ENCODE measurements at regions not wholly inside any gene's neighbourhood (a gene's known extent, or its start where the extent isn't known, plus 50 kb on each side); places are given as distances from the start of the nearest gene placed in this dataset.

GRCh38 chr2:217656316-217656715, 346.5 kb downstream of the TNS1 start:
- ChIA-PET CTCF (no interaction called here), POLR2A (no interaction called here)
- Mint-ChIP-seq H3K4me1 (no peaks in the 10 kb centered on the region), H3K36me3 (ENCODE audit: low read depth) (no peaks in the 10 kb centered on the region), H3K9me3 (no peaks in the 10 kb centered on the region), H3K4me3 (no peak overlapping the region), H3K27me3 (no peaks in the 10 kb centered on the region), H3K27ac (no peak overlapping the region)
- DNase-seq, result no peak

GRCh38 chr2:217655651-217656050, 347.1 kb downstream of the TNS1 start:
- Mint-ChIP-seq H3K27ac (no peak overlapping the region), H3K4me3 (no peak overlapping the region), H3K4me1 (no peaks in the 10 kb centered on the region), H3K36me3 (ENCODE audit: low read depth) (no peaks in the 10 kb centered on the region), H3K9me3 (no peaks in the 10 kb centered on the region), H3K27me3 (no peaks in the 10 kb centered on the region)
- CTCF ChIA-PET, result interaction anchor here (1.1 kb wide), 1 partner anchor 58 kb away, joined by 5 read pairs; no protein-coding TSS in a partner anchor
- POLR2A ChIA-PET, result no interaction called here
- no peak for DNase-seq

- H3K27ac Mint-ChIP-seq, result no peak overlapping the region
- POLR2A ChIA-PET, result no interaction called here
- CTCF ChIA-PET, result no interaction called here
- no peaks in the 10 kb centered on the region for H3K36me3 Mint-ChIP-seq (ENCODE audit: low read depth)
- H3K4me3 Mint-ChIP-seq, result no peak overlapping the region
- no peaks in the 10 kb centered on the region for H3K27me3 Mint-ChIP-seq
- no peaks in the 10 kb centered on the region for H3K4me1 Mint-ChIP-seq
- no peak for DNase-seq
- H3K9me3 Mint-ChIP-seq, result no peaks in the 10 kb centered on the region
Measured at GRCh38 chr2:217654168-217654567, 348.6 kb downstream of the TNS1 start.

- Mint-ChIP-seq H3K9me3 (no peaks in the 10 kb centered on the region), H3K27ac (no peak overlapping the region), H3K4me1 (no peaks in the 10 kb centered on the region), H3K36me3 (ENCODE audit: low read depth) (no peaks in the 10 kb centered on the region), H3K27me3 (no peaks in the 10 kb centered on the region), H3K4me3 (no peak overlapping the region)
- DNase-seq, result no peak
- ChIA-PET CTCF (no interaction called here), POLR2A (no interaction called here)
Measured at GRCh38 chr2:217652761-217653639, 349.8 kb downstream of the TNS1 start.

- DNase-seq, result peak; percentile 18
- H3K4me1 Mint-ChIP-seq, result no peaks in the 10 kb centered on the region
- POLR2A ChIA-PET, result no interaction called here
- H3K27me3 Mint-ChIP-seq, result no peaks in the 10 kb centered on the region
- no peaks in the 10 kb centered on the region for H3K9me3 Mint-ChIP-seq
- no peaks in the 10 kb centered on the region for H3K36me3 Mint-ChIP-seq (ENCODE audit: low read depth)
- no peak overlapping the region for H3K27ac Mint-ChIP-seq
- H3K4me3 Mint-ChIP-seq, result no peak overlapping the region
- CTCF ChIA-PET, result interaction anchor here (0.6 to 2.4 kb wide), 11 partner anchors 8 to 631 kb away, joined by 3 to 18 read pairs (median 4); no protein-coding TSS in a partner anchor
Measured at GRCh38 chr2:217650716-217651360, 352.0 kb downstream of the TNS1 start.

GRCh38 chr2:217650229-217650628, 352.6 kb downstream of the TNS1 start:
- Mint-ChIP-seq H3K36me3 (ENCODE audit: low read depth) (no peaks in the 10 kb centered on the region), H3K4me1 (no peaks in the 10 kb centered on the region), H3K4me3 (no peak overlapping the region), H3K27me3 (no peaks in the 10 kb centered on the region), H3K27ac (no peak overlapping the region), H3K9me3 (no peaks in the 10 kb centered on the region)
- ChIA-PET CTCF (interaction anchor here (0.8 to 2.4 kb wide), 9 partner anchors 9 to 237 kb away, joined by 3 to 18 read pairs (median 4); no protein-coding TSS in a partner anchor), POLR2A (no interaction called here)
- DNase-seq, result no peak

- no peaks in the 10 kb centered on the region for H3K4me1 Mint-ChIP-seq
- no peaks in the 10 kb centered on the region for H3K36me3 Mint-ChIP-seq (ENCODE audit: low read depth)
- no peaks in the 10 kb centered on the region for H3K9me3 Mint-ChIP-seq
- no peak for DNase-seq
- ChIA-PET CTCF (interaction anchor here (1.2 kb wide), 1 partner anchor 16 kb away, joined by 3 read pairs; no protein-coding TSS in a partner anchor), POLR2A (no interaction called here)
- no peak overlapping the region for H3K27ac Mint-ChIP-seq
- H3K27me3 Mint-ChIP-seq, result no peaks in the 10 kb centered on the region
- no peak overlapping the region for H3K4me3 Mint-ChIP-seq
Measured at GRCh38 chr2:217647925-217648324, 354.9 kb downstream of the TNS1 start.

- Mint-ChIP-seq H3K27me3 (no peaks in the 10 kb centered on the region), H3K9me3 (no peaks in the 10 kb centered on the region), H3K27ac (no peak overlapping the region), H3K4me3 (no peak overlapping the region), H3K4me1 (no peaks in the 10 kb centered on the region), H3K36me3 (ENCODE audit: low read depth) (no peaks in the 10 kb centered on the region)
- CTCF ChIA-PET, result interaction anchor here (1.2 kb wide), 1 partner anchor 16 kb away, joined by 3 read pairs; no protein-coding TSS in a partner anchor
- POLR2A ChIA-PET, result no interaction called here
- no peak for DNase-seq
Measured at GRCh38 chr2:217647226-217647625, 355.6 kb downstream of the TNS1 start.

GRCh38 chr2:217645896-217646295, 356.9 kb downstream of the TNS1 start:
- H3K27me3 Mint-ChIP-seq, result no peaks in the 10 kb centered on the region
- ChIA-PET POLR2A (no interaction called here), CTCF (no interaction called here)
- no peaks in the 10 kb centered on the region for H3K4me1 Mint-ChIP-seq
- no peak for DNase-seq
- H3K36me3 Mint-ChIP-seq (ENCODE audit: low read depth), result no peaks in the 10 kb centered on the region
- H3K9me3 Mint-ChIP-seq, result no peaks in the 10 kb centered on the region
- no peak overlapping the region for H3K27ac Mint-ChIP-seq
- H3K4me3 Mint-ChIP-seq, result no peak overlapping the region

- Mint-ChIP-seq H3K9me3 (no peaks in the 10 kb centered on the region), H3K4me3 (no peak overlapping the region), H3K27ac (no peak overlapping the region), H3K27me3 (no peaks in the 10 kb centered on the region), H3K4me1 (no peaks in the 10 kb centered on the region), H3K36me3 (ENCODE audit: low read depth) (no peaks in the 10 kb centered on the region)
- ChIA-PET CTCF (no interaction called here), POLR2A (no interaction called here)
- DNase-seq, result no peak
Measured at GRCh38 chr2:217643789-217644301, 358.9 kb downstream of the TNS1 start.

- POLR2A ChIA-PET, result no interaction called here
- CTCF ChIA-PET, result no interaction called here
- no peaks in the 10 kb centered on the region for H3K36me3 Mint-ChIP-seq (ENCODE audit: low read depth)
Measured at GRCh38 chr2:217642944-217643343, 359.9 kb downstream of the TNS1 start.

GRCh38 chr2:217641960-217642359, 360.8 kb downstream of the TNS1 start:
- no peaks in the 10 kb centered on the region for H3K9me3 Mint-ChIP-seq
- H3K27ac Mint-ChIP-seq, result no peak overlapping the region
- no peak for DNase-seq
- H3K36me3 Mint-ChIP-seq (ENCODE audit: low read depth), result no peaks in the 10 kb centered on the region
- H3K27me3 Mint-ChIP-seq, result no peaks in the 10 kb centered on the region
- no peak overlapping the region for H3K4me3 Mint-ChIP-seq
- POLR2A ChIA-PET, result no interaction called here
- no peaks in the 10 kb centered on the region for H3K4me1 Mint-ChIP-seq
- CTCF ChIA-PET, result interaction anchor here (2.3 kb wide), 1 partner anchor 8 kb away, joined by 11 read pairs; no protein-coding TSS in a partner anchor

More at GRCh38 chr2:217642944-217643343, 359.9 kb downstream of the TNS1 start:
- no peak overlapping the region for H3K4me3 Mint-ChIP-seq
- no peak overlapping the region for H3K27ac Mint-ChIP-seq
- H3K27me3 Mint-ChIP-seq, result no peaks in the 10 kb centered on the region
- no peak for DNase-seq
- H3K4me1 Mint-ChIP-seq, result no peaks in the 10 kb centered on the region
- no peaks in the 10 kb centered on the region for H3K9me3 Mint-ChIP-seq

- Mint-ChIP-seq H3K4me3 (no peak overlapping the region), H3K9me3 (no peaks in the 10 kb centered on the region), H3K36me3 (ENCODE audit: low read depth) (no peaks in the 10 kb centered on the region), H3K27ac (no peak overlapping the region), H3K27me3 (no peaks in the 10 kb centered on the region), H3K4me1 (no peaks in the 10 kb centered on the region)
- CTCF ChIA-PET, result no interaction called here
- no peak for DNase-seq
- POLR2A ChIA-PET, result no interaction called here
Measured at GRCh38 chr2:217639481-217639880, 363.3 kb downstream of the TNS1 start.

All from activated CD4-positive, alpha-beta memory T cell treated with anti-CD3 and anti-CD28 coated beads, Interleukin-2, amount 10 ng/mL, durations not matched to agents 7 days and 5 days (primary cell).